Nephron (organoid): ENCODE measurements at regions not wholly inside any gene's neighbourhood (a gene's known extent, or its start where the extent isn't known, plus 50 kb on each side); places are given as distances from the start of the nearest gene placed in this dataset.
"Not testable (repeated sequence)": the region's sequence is repeated elsewhere in the genome, so short reads cannot be mapped to it uniquely, and the experiment has no call there.

Experiments used
- H3K27ac Mint-ChIP-seq, 3 experiments: 2 replicates each; pipeline ENCODE4 v1.8.0; 2020; ENCODE audit warnings: mixed read lengths in 3 of 3, mild to moderate bottlenecking in 2 of 3, moderate library complexity in 1 of 3
- H3K27me3 Mint-ChIP-seq: 2 replicates; pipeline ENCODE4 v1.8.0; 2021; ENCODE audit warnings: low read depth, mild to moderate bottlenecking, moderate library complexity, mixed read lengths
- H3K36me3 Mint-ChIP-seq: 2 replicates; pipeline ENCODE4 v1.8.0; 2020; ENCODE audit warnings: low read depth, mixed read lengths
- H3K4me1 Mint-ChIP-seq: 2 replicates; pipeline ENCODE4 v1.8.0; 2020; ENCODE audit warnings: mixed read lengths
- H3K4me3 Mint-ChIP-seq, 3 experiments: 2 replicates each; pipeline ENCODE4 v1.8.0; 2020; ENCODE audit warnings: mild to moderate bottlenecking in 3 of 3, mixed read lengths in 3 of 3, moderate library complexity in 2 of 3
- H3K9me3 Mint-ChIP-seq: 2 replicates; pipeline ENCODE4 v1.8.0; 2020; ENCODE audit warnings: mixed read lengths
- CTCF ChIP-seq, 3 experiments: fragments of 200-600 bp; sonication (generic); IDR thresholded peaks; one replicate each; pipeline ENCODE4 v1.5.0; 2021; ENCODE audit warnings: antibody characterized with exemption in 3 of 3; ENCODE audit not compliant: unreplicated experiment in 3 of 3

GRCh38 chr5:39919876-39920275, 495.1 kb upstream of the DAB2 start:
- no peaks in the 10 kb centered on the region for H3K36me3 Mint-ChIP-seq
- no peak for TF ChIP-seq CTCF (IDR thresholded peaks at IDR 0.05; ENCODE audit: unreplicated experiment in 3 of 3)

GRCh38 chr5:39912906-39913305, 488.1 kb upstream of the DAB2 start:
- H3K27ac Mint-ChIP-seq: no peak overlapping the region
- H3K4me3 Mint-ChIP-seq: no peak overlapping the region
- peaks cover 7% of the 10 kb centered on the region for H3K27me3 Mint-ChIP-seq
- H3K9me3 Mint-ChIP-seq: peaks cover 3% of the 10 kb centered on the region
- no peaks in the 10 kb centered on the region for H3K4me1 Mint-ChIP-seq
- no peak for TF ChIP-seq CTCF (IDR thresholded peaks at IDR 0.05; ENCODE audit: unreplicated experiment in 3 of 3)
- no peaks in the 10 kb centered on the region for H3K36me3 Mint-ChIP-seq

More at GRCh38 chr5:39919876-39920275, 495.1 kb upstream of the DAB2 start:
- Mint-ChIP-seq H3K27ac (no peak overlapping the region), H3K4me1 (no peaks in the 10 kb centered on the region), H3K4me3 (no peak overlapping the region), H3K27me3 (no peaks in the 10 kb centered on the region), H3K9me3 (peaks cover 3% of the 10 kb centered on the region)

GRCh38 chr5:39907267-39907951, 482.6 kb upstream of the DAB2 start:
- not testable (repeated sequence) for H3K4me1 Mint-ChIP-seq, H3K27ac Mint-ChIP-seq, H3K9me3 Mint-ChIP-seq, H3K27me3 Mint-ChIP-seq, H3K4me3 Mint-ChIP-seq, H3K36me3 Mint-ChIP-seq

GRCh38 chr5:39906146-39906545, 481.4 kb upstream of the DAB2 start:
- Mint-ChIP-seq H3K4me1 (no peaks in the 10 kb centered on the region), H3K27me3 (no peaks in the 10 kb centered on the region), H3K4me3 (no peak overlapping the region), H3K27ac (no peak overlapping the region), H3K9me3 (no peaks in the 10 kb centered on the region), H3K36me3 (no peaks in the 10 kb centered on the region)
- TF ChIP-seq CTCF (IDR thresholded peaks at IDR 0.05; ENCODE audit: unreplicated experiment in 3 of 3): no peak

GRCh38 chr5:39905356-39905755, 480.6 kb upstream of the DAB2 start:
- no peak overlapping the region for H3K4me3 Mint-ChIP-seq
- H3K4me1 Mint-ChIP-seq: no peaks in the 10 kb centered on the region
- no peak for TF ChIP-seq CTCF (IDR thresholded peaks at IDR 0.05; ENCODE audit: unreplicated experiment in 3 of 3)
- H3K27ac Mint-ChIP-seq: no peak overlapping the region
- H3K36me3 Mint-ChIP-seq: no peaks in the 10 kb centered on the region
- H3K9me3 Mint-ChIP-seq: no peaks in the 10 kb centered on the region
- H3K27me3 Mint-ChIP-seq: no peaks in the 10 kb centered on the region

- Mint-ChIP-seq H3K4me1 (no peaks in the 10 kb centered on the region), H3K4me3 (no peak overlapping the region), H3K27me3 (no peaks in the 10 kb centered on the region), H3K27ac (no peak overlapping the region), H3K36me3 (no peaks in the 10 kb centered on the region), H3K9me3 (no peaks in the 10 kb centered on the region)
- no peak for TF ChIP-seq CTCF (IDR thresholded peaks at IDR 0.05; ENCODE audit: unreplicated experiment in 3 of 3)
These were observed 477.8 kb upstream of the DAB2 start for GRCh38 chr5:39902626-39903025.
